ENCODE measurements at regions not wholly inside any gene's neighbourhood (a gene's known extent, or its start where the extent isn't known, plus 50 kb on each side); places are given as distances from the start of the nearest gene placed in this dataset.

DNA sequence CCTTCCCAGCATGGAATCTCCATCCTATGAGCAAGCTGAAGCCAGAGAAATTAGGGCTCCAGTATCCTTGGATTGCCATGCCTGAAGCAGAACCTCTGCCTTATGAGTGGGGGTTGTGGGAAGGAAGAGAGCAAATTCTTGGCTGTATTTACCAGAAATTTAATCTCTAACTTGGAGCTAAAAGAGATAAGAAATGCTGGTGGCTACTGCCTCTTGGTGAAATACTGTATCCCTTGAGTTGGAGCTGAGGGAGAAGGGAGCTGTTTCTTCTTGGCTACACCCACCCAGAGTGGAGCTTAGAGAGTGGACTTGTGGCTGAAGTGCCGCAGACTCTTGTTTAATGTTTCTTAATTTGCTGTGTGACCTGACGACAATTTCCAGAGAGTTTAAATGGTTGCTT, 447.3 kb downstream of the ARHGEF28 start:
- H3K36me3 Mint-ChIP-seq (ENCODE audit: insufficient read depth): no peaks in the 10 kb centered on the region
- H3K9me3 Mint-ChIP-seq (ENCODE audit: low read depth): no peaks in the 10 kb centered on the region
- H3K4me3 Mint-ChIP-seq (ENCODE audit: low read depth): no peak overlapping the region
- H3K27me3 Mint-ChIP-seq: no peaks in the 10 kb centered on the region
- TF ChIP-seq, protein P1, sequence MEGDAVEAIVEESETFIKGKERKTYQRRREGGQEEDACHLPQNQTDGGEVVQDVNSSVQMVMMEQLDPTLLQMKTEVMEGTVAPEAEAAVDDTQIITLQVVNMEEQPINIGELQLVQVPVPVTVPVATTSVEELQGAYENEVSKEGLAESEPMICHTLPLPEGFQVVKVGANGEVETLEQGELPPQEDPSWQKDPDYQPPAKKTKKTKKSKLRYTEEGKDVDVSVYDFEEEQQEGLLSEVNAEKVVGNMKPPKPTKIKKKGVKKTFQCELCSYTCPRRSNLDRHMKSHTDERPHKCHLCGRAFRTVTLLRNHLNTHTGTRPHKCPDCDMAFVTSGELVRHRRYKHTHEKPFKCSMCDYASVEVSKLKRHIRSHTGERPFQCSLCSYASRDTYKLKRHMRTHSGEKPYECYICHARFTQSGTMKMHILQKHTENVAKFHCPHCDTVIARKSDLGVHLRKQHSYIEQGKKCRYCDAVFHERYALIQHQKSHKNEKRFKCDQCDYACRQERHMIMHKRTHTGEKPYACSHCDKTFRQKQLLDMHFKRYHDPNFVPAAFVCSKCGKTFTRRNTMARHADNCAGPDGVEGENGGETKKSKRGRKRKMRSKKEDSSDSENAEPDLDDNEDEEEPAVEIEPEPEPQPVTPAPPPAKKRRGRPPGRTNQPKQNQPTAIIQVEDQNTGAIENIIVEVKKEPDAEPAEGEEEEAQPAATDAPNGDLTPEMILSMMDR (IDR thresholded peaks at IDR 0.05; ENCODE audit: unreplicated experiment): no peak
- no peak overlapping the region for H3K27ac Mint-ChIP-seq
- peaks cover 19% of the 10 kb centered on the region for H3K4me1 Mint-ChIP-seq (ENCODE audit: low read depth)
- DNase-seq (ENCODE audit: low spot score, unreplicated experiment): no peak

DNA sequence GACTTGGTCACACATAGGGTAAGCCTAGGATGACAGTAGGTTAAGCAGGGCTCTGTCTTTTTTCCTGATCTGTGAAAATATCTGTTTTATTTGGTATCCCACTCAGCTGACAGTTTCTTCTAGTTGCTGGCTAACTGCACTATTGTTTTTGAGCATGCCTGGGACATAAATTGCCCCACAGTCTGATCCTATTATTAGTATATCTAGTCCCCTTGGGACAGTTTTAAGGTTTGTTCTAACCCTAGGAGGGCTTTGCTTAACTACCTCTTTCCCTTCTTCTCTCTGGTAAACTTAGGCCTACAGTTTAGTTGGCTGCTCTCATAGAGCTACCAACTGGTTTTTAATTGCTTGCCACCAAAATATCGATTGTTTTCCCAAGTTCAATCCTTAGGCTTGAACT, 446.6 kb downstream of the ARHGEF28 start:
- H3K36me3 Mint-ChIP-seq (ENCODE audit: insufficient read depth): no peaks in the 10 kb centered on the region
- TF ChIP-seq, protein P1 (IDR thresholded peaks at IDR 0.05; ENCODE audit: unreplicated experiment): no peak
- H3K9me3 Mint-ChIP-seq (ENCODE audit: low read depth): no peaks in the 10 kb centered on the region
- peaks cover 19% of the 10 kb centered on the region for H3K4me1 Mint-ChIP-seq (ENCODE audit: low read depth)
- no peak for DNase-seq (ENCODE audit: low spot score, unreplicated experiment)
- H3K27ac Mint-ChIP-seq: no peak overlapping the region
- no peaks in the 10 kb centered on the region for H3K27me3 Mint-ChIP-seq
- H3K4me3 Mint-ChIP-seq (ENCODE audit: low read depth): no peak overlapping the region

DNA sequence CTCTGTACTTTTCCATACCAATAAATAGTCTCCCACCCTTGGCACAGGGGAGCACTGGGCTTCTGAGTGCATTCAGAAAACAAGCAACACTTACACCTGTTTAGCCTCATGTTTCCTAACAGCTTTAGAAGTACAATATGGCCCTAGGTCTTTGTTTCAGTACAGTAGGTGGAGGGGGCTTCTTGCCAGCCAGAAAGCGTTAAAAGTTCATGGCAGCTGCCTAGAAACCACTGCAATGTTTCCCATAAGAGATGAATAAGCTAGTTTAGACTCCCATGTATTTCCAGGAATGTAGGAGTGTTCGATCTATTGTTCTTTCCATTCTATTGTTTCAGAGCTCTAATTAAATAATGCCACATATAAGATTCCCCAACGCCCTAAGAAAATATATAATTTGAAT, 444.8 kb downstream of the ARHGEF28 start:
- H3K4me1 Mint-ChIP-seq (ENCODE audit: low read depth): peaks cover 11% of the 10 kb centered on the region
- H3K4me3 Mint-ChIP-seq (ENCODE audit: low read depth): no peak overlapping the region
- no peak for DNase-seq (ENCODE audit: low spot score, unreplicated experiment)
- H3K36me3 Mint-ChIP-seq (ENCODE audit: insufficient read depth): no peaks in the 10 kb centered on the region
- no peaks in the 10 kb centered on the region for H3K27me3 Mint-ChIP-seq
- H3K9me3 Mint-ChIP-seq (ENCODE audit: low read depth): no peaks in the 10 kb centered on the region
- H3K27ac Mint-ChIP-seq: no peak overlapping the region
- TF ChIP-seq, protein P1 (IDR thresholded peaks at IDR 0.05; ENCODE audit: unreplicated experiment): no peak

DNA sequence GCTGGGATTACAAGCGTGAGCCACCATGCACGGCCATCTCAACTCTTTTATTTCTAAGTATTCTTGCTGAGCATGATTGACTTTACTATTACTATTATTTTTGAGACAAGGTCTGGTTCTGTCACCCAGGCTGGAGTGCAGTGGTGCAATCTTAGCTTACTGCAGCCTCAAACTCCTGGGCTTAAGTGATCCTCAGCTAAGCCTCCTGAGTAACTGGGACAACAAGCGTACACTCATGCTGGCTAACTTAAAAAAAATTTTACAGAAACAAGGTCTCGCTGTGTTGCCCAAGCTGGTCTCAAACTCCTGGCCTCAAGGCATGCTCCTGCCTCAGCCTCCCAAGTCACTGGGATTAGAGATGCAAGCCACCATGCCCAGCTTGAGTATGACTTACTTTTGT, 443.7 kb downstream of the ARHGEF28 start:
- peaks cover 5% of the 10 kb centered on the region for H3K4me1 Mint-ChIP-seq (ENCODE audit: low read depth)
- TF ChIP-seq, protein P1 (IDR thresholded peaks at IDR 0.05; ENCODE audit: unreplicated experiment): no peak
- no peak overlapping the region for H3K27ac Mint-ChIP-seq
- DNase-seq (ENCODE audit: low spot score, unreplicated experiment): no peak
- H3K27me3 Mint-ChIP-seq: no peaks in the 10 kb centered on the region
- H3K4me3 Mint-ChIP-seq (ENCODE audit: low read depth): no peak overlapping the region
- peaks cover 3% of the 10 kb centered on the region for H3K9me3 Mint-ChIP-seq (ENCODE audit: low read depth)
- H3K36me3 Mint-ChIP-seq (ENCODE audit: insufficient read depth): no peaks in the 10 kb centered on the region

DNA sequence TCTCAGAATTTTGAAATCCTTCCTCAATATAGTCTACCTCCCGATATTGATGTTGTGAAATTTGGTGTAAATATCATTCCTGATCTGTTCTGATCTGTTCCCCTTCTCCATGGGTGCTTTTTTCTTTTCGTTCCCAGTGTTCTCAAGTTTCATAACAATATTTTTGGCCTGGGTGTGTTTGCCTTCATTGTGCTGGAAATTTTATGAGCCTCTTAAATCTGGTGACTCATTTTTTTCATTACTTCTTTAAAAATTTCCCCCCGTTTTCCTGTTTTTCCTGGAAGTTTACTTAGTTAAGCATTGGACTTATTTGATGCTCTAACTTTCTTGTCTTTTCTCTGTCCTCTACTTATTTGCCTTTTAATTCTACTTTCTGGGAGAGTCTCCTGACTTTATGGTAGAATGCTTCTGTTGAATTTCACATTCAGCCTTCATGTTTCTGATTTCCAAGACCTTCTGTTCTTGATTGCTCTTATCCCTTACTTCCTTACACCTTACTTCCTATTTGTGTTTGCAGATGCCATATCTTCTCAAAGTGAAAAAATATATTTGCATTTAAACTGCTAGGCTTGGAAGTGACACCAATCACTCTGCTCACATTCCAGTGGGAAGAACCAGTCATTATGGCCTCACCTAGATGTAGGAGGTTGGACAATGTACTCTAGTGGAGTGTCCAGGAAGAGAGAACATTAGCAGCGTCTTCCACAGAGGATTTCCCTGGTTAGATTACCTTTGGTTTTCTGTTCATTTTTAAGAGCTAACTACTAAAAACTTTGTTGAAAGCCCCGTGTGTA, 441.9 kb downstream of the ARHGEF28 start:
- H3K27me3 Mint-ChIP-seq: no peaks in the 10 kb centered on the region
- TF ChIP-seq, protein P1 (IDR thresholded peaks at IDR 0.05; ENCODE audit: unreplicated experiment): no peak
- H3K9me3 Mint-ChIP-seq (ENCODE audit: low read depth): peaks cover 3% of the 10 kb centered on the region
- H3K27ac Mint-ChIP-seq: no peak overlapping the region
- H3K4me3 Mint-ChIP-seq (ENCODE audit: low read depth): no peak overlapping the region
- no peaks in the 10 kb centered on the region for H3K4me1 Mint-ChIP-seq (ENCODE audit: low read depth)
- DNase-seq (ENCODE audit: low spot score, unreplicated experiment): no peak
- H3K36me3 Mint-ChIP-seq (ENCODE audit: insufficient read depth): no peaks in the 10 kb centered on the region
